HCT116 (cell line): ENCODE measurements at regions not wholly inside any gene's neighbourhood (a gene's known extent, or its start where the extent isn't known, plus 50 kb on each side); places are given as distances from the start of the nearest gene placed in this dataset.

Source experiments
- ATAC-seq: fragments of 200-7000 bp; cut with Tn5 transposase; 2 replicates; pipeline ENCODE4 v1.9.1; 2020; ENCODE audit warnings: mild to moderate bottlenecking, moderate library complexity
- BruUV-seq: library from RNA; stranded (reverse); fragments of 400-500 nt; replicated peaks from 2 replicates; lab custom pipeline; 2021; lab: Mats Ljungman, UMichigan
- CTCF ChIA-PET: fragments of 300-600 bp; sonication (Branson Sonifier 250); formaldehyde crosslinking; loops from one replicate; lab custom pipeline; 2021; ENCODE audit warnings: antibody characterized with exemption; lab: Charles Lee
- POLR2A ChIA-PET: fragments of 300-600, 350-600 bp; sonication (Branson Sonifier 250); formaldehyde crosslinking; loops from one replicate; lab custom pipeline; 2021; ENCODE audit warnings: antibody characterized with exemption; lab: Charles Lee
- RAD21 ChIA-PET, 2 experiments: fragments of 300-600 bp; sonication (Branson Sonifier 250); formaldehyde crosslinking; loops; one replicate each; lab custom pipeline; 2023; ENCODE audit warnings: low total read pairs in 2 of 2; ENCODE audit not compliant: uncharacterized antibody in 2 of 2, unreplicated experiment in 2 of 2, low non-redundant PET in 1 of 2; lab: Charles Lee
- DNase-seq: peaks from one replicate; pipeline ENCODE4 v3.0.0-alpha.2; 2010; ENCODE audit warnings: low read depth, low spot score
- H2AFZ ChIP-seq: fragments of 200-600 bp; shearing (Covaris generic), sonication (generic); 2 replicates; pipeline ENCODE4 v1.6.1; 2017; ENCODE audit warnings: low read depth, mixed run types, mixed read lengths, antibody characterized with exemption, low read length; ENCODE audit not compliant: poor library complexity, severe bottlenecking
- H3K27ac ChIP-seq: 2 replicates; pipeline ENCODE4 v1.5.1; 2012; ENCODE audit warnings: low read depth, low read length
- H3K27me3 ChIP-seq: fragments of 200-600 bp; sonication (generic); 2 replicates; pipeline ENCODE4 v1.6.1; 2016; ENCODE audit warnings: mixed run types, low read length, mixed read lengths; ENCODE audit not compliant: insufficient read depth
- H3K36me3 ChIP-seq, 2 experiments: fragments of 200-500 bp in 1 of 2; fragments of 200-600 bp in 1 of 2; sonication (Bioruptor generic) in 1 of 2; sonication (generic) in 1 of 2; 2 replicates each; pipeline versions ENCODE4 v1.5.1 to v1.6.1; 2014 to 2016; ENCODE audit warnings: low read length in 2 of 2, inconsistent platforms in 1 of 2, mixed read lengths in 1 of 2, mixed run types in 1 of 2; ENCODE audit not compliant: insufficient read depth in 2 of 2, control insufficient read depth in 1 of 2
- H3K4me1 ChIP-seq, 2 experiments: fragments of 200-600 bp in 1 of 2; sonication (generic) in 1 of 2; 2 replicates each; pipeline versions ENCODE4 v1.5.1 to v1.6.1; 2012 to 2017; ENCODE audit warnings: low read length in 2 of 2, inconsistent platforms in 1 of 2, mild to moderate bottlenecking in 1 of 2, mixed read lengths in 1 of 2, mixed run types in 1 of 2, moderate library complexity in 1 of 2; ENCODE audit not compliant: insufficient read depth in 2 of 2, control insufficient read depth in 1 of 2
- H3K4me2 ChIP-seq: fragments of 200-600 bp; sonication (generic); 2 replicates; pipeline ENCODE4 v1.6.1; 2017; ENCODE audit warnings: mixed run types, low read length, mixed read lengths
- H3K4me3 ChIP-seq, 2 experiments: fragments of 200-600 bp in 1 of 2; sonication (generic) in 1 of 2; replicated peaks in 1 of 2; 2 replicates each; pipeline ENCODE4 v1.5.1; 2011 to 2016; ENCODE audit warnings: low read length in 2 of 2, control low read depth in 1 of 2, low read depth in 1 of 2, mild to moderate bottlenecking in 1 of 2, mixed read lengths in 1 of 2, mixed run types in 1 of 2
- H3K79me2 ChIP-seq: fragments of 200-600 bp; sonication (generic); 2 replicates; pipeline ENCODE4 v1.6.1; 2017; ENCODE audit warnings: mild to moderate bottlenecking, mixed run types, low read length, moderate library complexity, mixed read lengths; ENCODE audit not compliant: insufficient read depth
- H3K9ac ChIP-seq: fragments of 200-600 bp; sonication (generic); 2 replicates; pipeline ENCODE4 v1.6.1; 2016; ENCODE audit warnings: low read length, mixed read lengths
- H3K9me2 ChIP-seq: fragments of 200-600 bp; sonication (generic), shearing (Covaris generic); 2 replicates; pipeline ENCODE4 v1.6.1; 2017; ENCODE audit warnings: mixed run types, mild to moderate bottlenecking, moderate library complexity; ENCODE audit not compliant: insufficient read depth
- H3K9me3 ChIP-seq, 2 experiments: fragments of 200-500 bp in 1 of 2; fragments of 200-600 bp in 1 of 2; sonication (Bioruptor generic) in 1 of 2; sonication (generic) in 1 of 2; 2 replicates each; pipeline ENCODE4 v1.6.1; 2014 to 2017; ENCODE audit warnings: low read length in 2 of 2, mixed read lengths in 2 of 2, inconsistent platforms in 1 of 2, low read depth in 1 of 2, mild to moderate bottlenecking in 1 of 2, mixed run types in 1 of 2, moderate library complexity in 1 of 2; ENCODE audit not compliant: control insufficient read depth in 1 of 2, insufficient read depth in 1 of 2
- H4K20me1 ChIP-seq: fragments of 200-600 bp; sonication (generic), shearing (Covaris generic); 2 replicates; pipeline ENCODE4 v1.6.1; 2017; ENCODE audit warnings: mixed run types, mild to moderate bottlenecking, moderate library complexity; ENCODE audit not compliant: insufficient read depth
- CBX3 ChIP-seq: IDR thresholded peaks from 2 replicates; pipeline ENCODE4 v1.6.1; 2012; ENCODE audit warnings: low read depth
- CEBPB ChIP-seq: IDR thresholded peaks from 2 replicates; pipeline ENCODE4 v1.6.1; 2012; ENCODE audit warnings: low read depth
- FOSL1 ChIP-seq: IDR thresholded peaks from 2 replicates; pipeline ENCODE4 v1.6.1; 2012; ENCODE audit warnings: low read depth
- JUND ChIP-seq: IDR thresholded peaks from 2 replicates; pipeline ENCODE4 v1.6.1; 2012
- POLR2AphosphoS5 ChIP-seq: IDR thresholded peaks from 2 replicates; pipeline ENCODE4 v1.6.1; 2011; ENCODE audit warnings: mild to moderate bottlenecking, low read depth, low read length, moderate library complexity
- SIN3A ChIP-seq: IDR thresholded peaks from 2 replicates; pipeline ENCODE4 v1.6.1; 2012; ENCODE audit warnings: low read depth
- TCF7L2 ChIP-seq: IDR thresholded peaks from 2 replicates; pipeline ENCODE4 v1.7.0; 2011; ENCODE audit warnings: borderline replicate concordance, inconsistent platforms; ENCODE audit not compliant: insufficient read depth, insufficient read length; ENCODE audit errors: extremely low read depth
- YY1 ChIP-seq: IDR thresholded peaks from 2 replicates; pipeline ENCODE4 v1.6.1; 2011; ENCODE audit warnings: low read length, low read depth, moderate library complexity, mild to moderate bottlenecking; ENCODE audit not compliant: insufficient replicate concordance; ENCODE audit errors: extremely low read depth
- ZNF274 ChIP-seq: fragments of 200-500 bp; sonication (Bioruptor generic); IDR thresholded peaks from 2 replicates; pipeline ENCODE4 v1.6.1; 2014; ENCODE audit warnings: mild to moderate bottlenecking, low read depth, low read length, inconsistent platforms
- intact Hi-C: fragments of 100-400 bp; cut with micrococcal nuclease; formaldehyde crosslinking; loops from 2 replicates; pipeline ENCODE4 v1.10.0; 2022
- TF ChIP-seq, protein P1 (sequence below): IDR thresholded peaks from 2 replicates; pipeline ENCODE4 v1.6.1; 2012
- TF ChIP-seq, protein P2 (sequence below): IDR thresholded peaks from 2 replicates; pipeline ENCODE4 v1.6.1; 2011; ENCODE audit warnings: mild to moderate bottlenecking, low read length, moderate library complexity; ENCODE audit not compliant: insufficient replicate concordance; ENCODE audit errors: extremely low read depth
- TF ChIP-seq, protein P3 (sequence below), 3 experiments: fragments of 200-600 bp in 1 of 3; sonication (generic) in 1 of 3; IDR thresholded peaks in 2 of 3; conservative IDR thresholded peaks in 1 of 3; 2 replicates each; pipeline ENCODE4 v1.5.1; 2012 to 2017; ENCODE audit warnings: low read depth in 2 of 3, low read length in 2 of 3, antibody characterized with exemption in 1 of 3, borderline replicate concordance in 1 of 3, control low read depth in 1 of 3, mild to moderate bottlenecking in 1 of 3, mixed read lengths in 1 of 3, mixed run types in 1 of 3, moderate library complexity in 1 of 3; ENCODE audit not compliant: insufficient read depth in 1 of 3
- TF ChIP-seq, protein P4 (sequence below): IDR thresholded peaks from 2 replicates; pipeline ENCODE4 v1.6.1; 2012

DNA sequence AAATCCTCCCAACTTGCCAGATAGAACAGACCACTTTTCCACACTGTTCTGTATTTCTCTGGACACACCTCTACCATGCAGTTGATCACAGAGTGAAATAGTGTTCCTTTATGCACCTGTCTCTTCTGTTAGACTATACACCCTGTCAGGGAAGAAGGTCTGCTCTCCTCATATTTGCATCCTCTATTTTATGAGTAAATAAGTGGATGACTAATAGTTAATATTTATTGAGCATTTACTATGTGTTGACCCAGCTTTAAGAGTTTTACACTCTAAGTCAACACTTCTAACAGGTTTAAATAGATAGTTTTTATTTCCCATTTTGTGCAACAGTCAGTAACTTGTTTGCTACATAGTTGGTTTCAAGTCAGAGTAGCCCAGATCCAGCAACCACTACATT is 452.8 kb upstream of the MPDZ start:
- Histone ChIP-seq H3K9ac (no peak overlapping the region), H3K36me3 (no peaks in the 10 kb centered on the region), H3K4me1 (no peaks in the 10 kb centered on the region), H3K4me3 (no peak overlapping the region), H3K9me2 (no peaks in the 10 kb centered on the region), H3K27ac (no peak overlapping the region), H3K27me3 (no peaks in the 10 kb centered on the region), H3K79me2 (no peaks in the 10 kb centered on the region), H4K20me1 (no peaks in the 10 kb centered on the region), H3K4me2 (no peak overlapping the region), H3K9me3 (peaks cover 0 to 5% of the 10 kb centered on the region in 2 experiments; a peak in 2 of 4 replicates), H2AFZ (no peak overlapping the region)
- POLR2A ChIA-PET, result no interaction called here
- CTCF ChIA-PET, result no interaction called here
- intact Hi-C loops, result no loop called here
- RAD21 ChIA-PET, result no interaction called here
- ATAC-seq (no peak), DNase-seq (no peak)
- TF ChIP-seq, protein P1, sequence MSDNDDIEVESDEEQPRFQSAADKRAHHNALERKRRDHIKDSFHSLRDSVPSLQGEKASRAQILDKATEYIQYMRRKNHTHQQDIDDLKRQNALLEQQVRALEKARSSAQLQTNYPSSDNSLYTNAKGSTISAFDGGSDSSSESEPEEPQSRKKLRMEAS, result no peak
- TF ChIP-seq, protein P2, sequence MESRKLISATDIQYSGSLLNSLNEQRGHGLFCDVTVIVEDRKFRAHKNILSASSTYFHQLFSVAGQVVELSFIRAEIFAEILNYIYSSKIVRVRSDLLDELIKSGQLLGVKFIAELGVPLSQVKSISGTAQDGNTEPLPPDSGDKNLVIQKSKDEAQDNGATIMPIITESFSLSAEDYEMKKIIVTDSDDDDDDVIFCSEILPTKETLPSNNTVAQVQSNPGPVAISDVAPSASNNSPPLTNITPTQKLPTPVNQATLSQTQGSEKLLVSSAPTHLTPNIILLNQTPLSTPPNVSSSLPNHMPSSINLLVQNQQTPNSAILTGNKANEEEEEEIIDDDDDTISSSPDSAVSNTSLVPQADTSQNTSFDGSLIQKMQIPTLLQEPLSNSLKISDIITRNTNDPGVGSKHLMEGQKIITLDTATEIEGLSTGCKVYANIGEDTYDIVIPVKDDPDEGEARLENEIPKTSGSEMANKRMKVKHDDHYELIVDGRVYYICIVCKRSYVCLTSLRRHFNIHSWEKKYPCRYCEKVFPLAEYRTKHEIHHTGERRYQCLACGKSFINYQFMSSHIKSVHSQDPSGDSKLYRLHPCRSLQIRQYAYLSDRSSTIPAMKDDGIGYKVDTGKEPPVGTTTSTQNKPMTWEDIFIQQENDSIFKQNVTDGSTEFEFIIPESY, result no peak
- no peak for TF ChIP-seq SIN3A
- TF ChIP-seq, protein P3, sequence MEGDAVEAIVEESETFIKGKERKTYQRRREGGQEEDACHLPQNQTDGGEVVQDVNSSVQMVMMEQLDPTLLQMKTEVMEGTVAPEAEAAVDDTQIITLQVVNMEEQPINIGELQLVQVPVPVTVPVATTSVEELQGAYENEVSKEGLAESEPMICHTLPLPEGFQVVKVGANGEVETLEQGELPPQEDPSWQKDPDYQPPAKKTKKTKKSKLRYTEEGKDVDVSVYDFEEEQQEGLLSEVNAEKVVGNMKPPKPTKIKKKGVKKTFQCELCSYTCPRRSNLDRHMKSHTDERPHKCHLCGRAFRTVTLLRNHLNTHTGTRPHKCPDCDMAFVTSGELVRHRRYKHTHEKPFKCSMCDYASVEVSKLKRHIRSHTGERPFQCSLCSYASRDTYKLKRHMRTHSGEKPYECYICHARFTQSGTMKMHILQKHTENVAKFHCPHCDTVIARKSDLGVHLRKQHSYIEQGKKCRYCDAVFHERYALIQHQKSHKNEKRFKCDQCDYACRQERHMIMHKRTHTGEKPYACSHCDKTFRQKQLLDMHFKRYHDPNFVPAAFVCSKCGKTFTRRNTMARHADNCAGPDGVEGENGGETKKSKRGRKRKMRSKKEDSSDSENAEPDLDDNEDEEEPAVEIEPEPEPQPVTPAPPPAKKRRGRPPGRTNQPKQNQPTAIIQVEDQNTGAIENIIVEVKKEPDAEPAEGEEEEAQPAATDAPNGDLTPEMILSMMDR (IDR thresholded peaks at IDR 0.05 in 2 of 3, conservative IDR thresholded peaks at IDR 0.05 in 1 of 3; ENCODE audit: borderline replicate concordance in 1 of 3, insufficient read depth in 1 of 3, low read depth in 2 of 3, low read length in 2 of 3), result no peak
- BruUV-seq, result no TSS peak

DNA sequence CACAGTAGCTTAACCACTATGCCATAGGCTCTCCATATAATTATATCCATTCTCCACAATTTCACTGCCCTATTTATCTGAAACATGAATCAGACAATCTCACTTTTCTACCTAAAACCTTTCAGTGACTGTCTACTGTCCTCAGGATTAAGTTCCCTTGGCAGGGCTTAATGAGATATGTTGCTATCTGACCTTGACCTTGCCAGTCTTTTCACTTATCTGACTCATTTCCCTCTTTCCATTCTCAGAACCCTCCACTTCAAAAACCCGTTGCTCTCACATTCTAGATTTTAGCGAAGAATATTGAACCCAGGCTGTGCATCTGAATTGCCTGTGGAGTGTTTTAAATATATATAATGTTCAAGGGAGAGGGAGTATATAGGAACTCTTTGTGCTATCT is 452.1 kb upstream of the MPDZ start:
- CTCF ChIA-PET, result no interaction called here

More for the DNA sequence above, 452.1 kb upstream of the MPDZ start:
- ATAC-seq (no peak), DNase-seq (no peak)
- no peaks in the 10 kb centered on the region for H4K20me1 ChIP-seq
- H3K27me3 ChIP-seq, result no peaks in the 10 kb centered on the region
- H3K79me2 ChIP-seq, result no peaks in the 10 kb centered on the region
- no peak overlapping the region for H3K4me2 ChIP-seq
- H3K4me3 ChIP-seq, result no peak overlapping the region
- H3K4me1 ChIP-seq, result no peaks in the 10 kb centered on the region
- H3K36me3 ChIP-seq, result no peaks in the 10 kb centered on the region
- TF ChIP-seq FOSL1, result no peak
- TF ChIP-seq CEBPB, result no peak
- TF ChIP-seq, protein P4, sequence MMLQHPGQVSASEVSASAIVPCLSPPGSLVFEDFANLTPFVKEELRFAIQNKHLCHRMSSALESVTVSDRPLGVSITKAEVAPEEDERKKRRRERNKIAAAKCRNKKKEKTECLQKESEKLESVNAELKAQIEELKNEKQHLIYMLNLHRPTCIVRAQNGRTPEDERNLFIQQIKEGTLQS, result no peak
- TF ChIP-seq CBX3, result no peak
- TF ChIP-seq POLR2AphosphoS5, result no peak
- TF ChIP-seq YY1, result no peak
- no peak for TF ChIP-seq ZNF274
- TF ChIP-seq, protein P1, result no peak
- TF ChIP-seq JUND, result no peak
- no peak for TF ChIP-seq TCF7L2
- ChIA-PET RAD21 (no interaction called here), POLR2A (no interaction called here)
- peaks cover 0 to 7% of the 10 kb centered on the region in 2 experiments; a peak in 2 of 4 replicates for H3K9me3 ChIP-seq
- intact Hi-C loops, result no loop called here
- H3K9me2 ChIP-seq, result no peaks in the 10 kb centered on the region
- H2AFZ ChIP-seq, result no peak overlapping the region
- H3K27ac ChIP-seq, result no peak overlapping the region
- no TSS peak for BruUV-seq
- H3K9ac ChIP-seq, result no peak overlapping the region
